LNCaP clone FGC (cell line): ENCODE measurements at regions not wholly inside any gene's neighbourhood (a gene's known extent, or its start where the extent isn't known, plus 50 kb on each side); places are given as distances from the start of the nearest gene placed in this dataset.

Experiments
- DNase-seq: peaks from one replicate; pipeline ENCODE4 v3.0.0-alpha.2; 2011; ENCODE audit warnings: low read depth
- H3K4me3 ChIP-seq: 2 replicates; pipeline ENCODE4 v1.5.1; 2011; ENCODE audit warnings: mild to moderate bottlenecking, low read depth, low read length, control low read depth
- TF ChIP-seq, protein P1 (sequence below): IDR thresholded peaks from 2 replicates; pipeline ENCODE4 v1.5.1; 2012; ENCODE audit warnings: mild to moderate bottlenecking; ENCODE audit not compliant: control insufficient read depth, insufficient read depth; ENCODE audit errors: extremely low read depth

- no peak overlapping the region for H3K4me3 ChIP-seq
- TF ChIP-seq, protein P1, sequence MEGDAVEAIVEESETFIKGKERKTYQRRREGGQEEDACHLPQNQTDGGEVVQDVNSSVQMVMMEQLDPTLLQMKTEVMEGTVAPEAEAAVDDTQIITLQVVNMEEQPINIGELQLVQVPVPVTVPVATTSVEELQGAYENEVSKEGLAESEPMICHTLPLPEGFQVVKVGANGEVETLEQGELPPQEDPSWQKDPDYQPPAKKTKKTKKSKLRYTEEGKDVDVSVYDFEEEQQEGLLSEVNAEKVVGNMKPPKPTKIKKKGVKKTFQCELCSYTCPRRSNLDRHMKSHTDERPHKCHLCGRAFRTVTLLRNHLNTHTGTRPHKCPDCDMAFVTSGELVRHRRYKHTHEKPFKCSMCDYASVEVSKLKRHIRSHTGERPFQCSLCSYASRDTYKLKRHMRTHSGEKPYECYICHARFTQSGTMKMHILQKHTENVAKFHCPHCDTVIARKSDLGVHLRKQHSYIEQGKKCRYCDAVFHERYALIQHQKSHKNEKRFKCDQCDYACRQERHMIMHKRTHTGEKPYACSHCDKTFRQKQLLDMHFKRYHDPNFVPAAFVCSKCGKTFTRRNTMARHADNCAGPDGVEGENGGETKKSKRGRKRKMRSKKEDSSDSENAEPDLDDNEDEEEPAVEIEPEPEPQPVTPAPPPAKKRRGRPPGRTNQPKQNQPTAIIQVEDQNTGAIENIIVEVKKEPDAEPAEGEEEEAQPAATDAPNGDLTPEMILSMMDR = no peak
- DNase-seq = peak; percentile 27
Measured at GRCh38 chr10:11683529-11684320, 58.5 kb upstream of the ECHDC3 start.

GRCh38 chr10:11682851-11683250 lies 59.3 kb upstream of the ECHDC3 start:
- no peak for DNase-seq
- no peak overlapping the region for H3K4me3 ChIP-seq
- TF ChIP-seq, protein P1 = no peak

GRCh38 chr10:11682267-11682683 lies 59.9 kb upstream of the ECHDC3 start:
- no peak overlapping the region for H3K4me3 ChIP-seq
- TF ChIP-seq, protein P1 = no peak
- DNase-seq = no peak

GRCh38 chr10:11680496-11680895 lies 61.7 kb upstream of the ECHDC3 start:
- TF ChIP-seq, protein P1 = no peak
- no peak for DNase-seq
- no peak overlapping the region for H3K4me3 ChIP-seq

- no peak overlapping the region for H3K4me3 ChIP-seq
- TF ChIP-seq, protein P1 = no peak
- no peak for DNase-seq
Measured at GRCh38 chr10:11679946-11680345, 62.2 kb upstream of the ECHDC3 start.

GRCh38 chr10:11678074-11678793 lies 63.9 kb upstream of the ECHDC3 start:
- no peak overlapping the region for H3K4me3 ChIP-seq
- TF ChIP-seq, protein P1 = no peak
- no peak for DNase-seq
